GM23248 (cell line): ENCODE measurements at regions not wholly inside any gene's neighbourhood (a gene's known extent, or its start where the extent isn't known, plus 50 kb on each side); places are given as distances from the start of the nearest gene placed in this dataset.

Experiments
- DNase-seq: peaks from one replicate; pipeline ENCODE4 v3.0.0-alpha.2; 2015
- H2AFZ ChIP-seq: fragments of 200-600 bp; sonication (generic); 2 replicates; pipeline ENCODE4 v1.6.1; 2016; ENCODE audit warnings: antibody characterized with exemption
- H3F3A ChIP-seq: fragments of 200-600 bp; sonication (generic); 2 replicates; pipeline ENCODE4 v1.6.1; 2016; ENCODE audit warnings: mild to moderate bottlenecking, antibody characterized with exemption, mixed run types; ENCODE audit not compliant: insufficient read depth
- H3K27ac ChIP-seq: fragments of 200-600 bp; sonication (generic); 2 replicates; pipeline ENCODE4 v1.5.1; 2016; ENCODE audit warnings: mild to moderate bottlenecking
- H3K27me3 ChIP-seq: fragments of 200-600 bp; sonication (generic); replicated peaks from 2 replicates; pipeline ENCODE4 v1.6.1; 2016; ENCODE audit warnings: mild to moderate bottlenecking; ENCODE audit not compliant: insufficient read depth
- H3K36me3 ChIP-seq: fragments of 200-600 bp; sonication (generic); 2 replicates; pipeline ENCODE4 v1.6.1; 2016; ENCODE audit warnings: low read depth, mild to moderate bottlenecking
- H3K4me1 ChIP-seq: fragments of 200-600 bp; sonication (generic); 2 replicates; pipeline ENCODE4 v1.6.1; 2016; ENCODE audit warnings: mild to moderate bottlenecking; ENCODE audit not compliant: insufficient read depth
- H3K4me2 ChIP-seq: fragments of 200-600 bp; sonication (generic); one replicate; pipeline ENCODE4 v1.6.1; 2016; ENCODE audit warnings: mild to moderate bottlenecking; ENCODE audit not compliant: unreplicated experiment
- H3K4me3 ChIP-seq: fragments of 200-600 bp; sonication (generic); 2 replicates; pipeline ENCODE4 v1.5.1; 2016; ENCODE audit warnings: mild to moderate bottlenecking
- H3K79me2 ChIP-seq: fragments of 200-600 bp; sonication (generic); 2 replicates; pipeline ENCODE4 v1.6.1; 2016; ENCODE audit warnings: mild to moderate bottlenecking; ENCODE audit not compliant: insufficient read depth
- H3K9ac ChIP-seq: fragments of 200-600 bp; sonication (generic); 2 replicates; pipeline ENCODE4 v1.6.1; 2016; ENCODE audit warnings: mild to moderate bottlenecking
- H3K9me2 ChIP-seq: fragments of 200-600 bp; sonication (generic); 2 replicates; pipeline ENCODE4 v1.6.1; 2016; ENCODE audit warnings: mixed run types, mild to moderate bottlenecking, moderate library complexity; ENCODE audit not compliant: insufficient read depth
- H3K9me3 ChIP-seq: fragments of 200-600 bp; sonication (generic); one replicate; pipeline ENCODE4 v1.6.1; 2017; ENCODE audit warnings: low read depth
- H4K20me1 ChIP-seq: fragments of 200-600 bp; sonication (generic); 2 replicates; pipeline ENCODE4 v1.6.0; 2016; ENCODE audit not compliant: insufficient read depth
- EZH2 ChIP-seq: fragments of 200-600 bp; sonication (generic); IDR thresholded peaks from 2 replicates; pipeline ENCODE4 v1.6.1; 2018; ENCODE audit warnings: antibody characterized with exemption, mild to moderate bottlenecking; ENCODE audit not compliant: insufficient read depth, poor library complexity, severe bottlenecking
- EZH2phosphoT487 ChIP-seq: fragments of 200-600 bp; sonication (generic); IDR thresholded peaks from 2 replicates; pipeline ENCODE4 v1.6.1; 2018; ENCODE audit warnings: antibody characterized with exemption, moderate library complexity, mild to moderate bottlenecking, low read depth; ENCODE audit not compliant: insufficient read depth
- WGBS, 2 experiments: methylation state at CpG; one replicate each; pipeline ENCODE4 v1.1.6; 2015 to 2017; ENCODE audit warnings: low lambda C conversion rate in 2 of 2, low coverage in 1 of 2; ENCODE audit errors: missing lambda C conversion rate in 2 of 2; 5-methylcytosine and 5-hydroxymethylcytosine counted together
- in situ Hi-C: fragments of 300-500 bp; cut with MboI; formaldehyde crosslinking; loops from 2 replicates; pipeline ENCODE4 v1.15.0; 2020

GRCh38 chr18:27750014-27750413 lies 426.9 kb downstream of the CDH2 start:
- Histone ChIP-seq H3K27ac (no peak overlapping the region), H3F3A (no peaks in the 10 kb centered on the region), H3K36me3 (no peaks in the 10 kb centered on the region), H3K27me3 (peaks cover 53% of the 10 kb centered on the region), H3K4me3 (no peak overlapping the region), H4K20me1 (no peaks in the 10 kb centered on the region; the same call in 1 of the 2 replicates), H3K9me2 (no peaks in the 10 kb centered on the region), H3K4me2 (no peak overlapping the region), H3K9ac (no peak overlapping the region), H2AFZ (no peak overlapping the region), H3K79me2 (no peaks in the 10 kb centered on the region), H3K4me1 (no peaks in the 10 kb centered on the region), H3K9me3 (no peaks in the 10 kb centered on the region)
- TF ChIP-seq EZH2phosphoT487 (no peak), EZH2 (no peak)
- peak; percentile 66 for DNase-seq
- 11 to 14% methylated on average over 3 of the region's 3 CpGs for WGBS, 2 experiments
- in situ Hi-C loops: loop anchor here (10.0 kb wide), 1 partner anchor 135 kb away; no protein-coding TSS in a partner anchor

- no peak overlapping the region for H3K27ac ChIP-seq
- H3K27me3 ChIP-seq: peaks cover 45% of the 10 kb centered on the region
- no peak overlapping the region for H3K4me3 ChIP-seq
- no peak overlapping the region for H3K9ac ChIP-seq
- H3K9me2 ChIP-seq: no peaks in the 10 kb centered on the region
- no peaks in the 10 kb centered on the region for H3K9me3 ChIP-seq
- no peaks in the 10 kb centered on the region for H3K36me3 ChIP-seq
- in situ Hi-C loops: no loop called here
- no peaks in the 10 kb centered on the region for H3K79me2 ChIP-seq
- TF ChIP-seq EZH2phosphoT487 (no peak), EZH2 (no peak)
- H3K4me1 ChIP-seq: no peaks in the 10 kb centered on the region
- DNase-seq: no peak
- H3K4me2 ChIP-seq: no peak overlapping the region
- no peak overlapping the region for H2AFZ ChIP-seq
- no peaks in the 10 kb centered on the region; the same call in 1 of the 2 replicates for H4K20me1 ChIP-seq
- no peaks in the 10 kb centered on the region for H3F3A ChIP-seq
- 20 to 33% methylated on average over 3 of the region's 3 CpGs for WGBS, 2 experiments
These were observed 427.7 kb downstream of the CDH2 start for GRCh38 chr18:27749194-27749593.

- no peaks in the 10 kb centered on the region for H3K79me2 ChIP-seq
- in situ Hi-C loops: no loop called here
- no peaks in the 10 kb centered on the region for H3F3A ChIP-seq
- no peak for DNase-seq
- no peaks in the 10 kb centered on the region for H3K4me1 ChIP-seq
- H3K27ac ChIP-seq: no peak overlapping the region
- H3K4me3 ChIP-seq: no peak overlapping the region
- 33 to 38% methylated on average over 5 of the region's 5 CpGs for WGBS, 2 experiments
- no peak overlapping the region for H2AFZ ChIP-seq
- H3K9me2 ChIP-seq: no peaks in the 10 kb centered on the region
- no peak overlapping the region for H3K9ac ChIP-seq
- H4K20me1 ChIP-seq: no peaks in the 10 kb centered on the region; the same call in 1 of the 2 replicates
- H3K36me3 ChIP-seq: no peaks in the 10 kb centered on the region
- TF ChIP-seq EZH2: no peak
- no peak for TF ChIP-seq EZH2phosphoT487
- no peak overlapping the region for H3K4me2 ChIP-seq
- H3K27me3 ChIP-seq: peaks cover 18% of the 10 kb centered on the region
- no peaks in the 10 kb centered on the region for H3K9me3 ChIP-seq
These were observed 430.7 kb downstream of the CDH2 start for GRCh38 chr18:27746241-27746640.

GRCh38 chr18:27735117-27735516 lies 441.8 kb downstream of the CDH2 start:
- Histone ChIP-seq H3K4me3 (no peak overlapping the region), H4K20me1 (no peaks in the 10 kb centered on the region), H3K27ac (no peak overlapping the region), H3K79me2 (no peaks in the 10 kb centered on the region), H3K4me1 (no peaks in the 10 kb centered on the region), H2AFZ (no peak overlapping the region), H3K36me3 (no peaks in the 10 kb centered on the region), H3K9me3 (no peaks in the 10 kb centered on the region), H3F3A (no peaks in the 10 kb centered on the region), H3K27me3 (no peaks in the 10 kb centered on the region; the same call in 1 of the 2 replicates), H3K9ac (no peak overlapping the region), H3K4me2 (no peak overlapping the region), H3K9me2 (no peaks in the 10 kb centered on the region)
- TF ChIP-seq EZH2phosphoT487 (no peak), EZH2 (no peak)
- no peak for DNase-seq
- 3 to 21% methylated on average over 1 of the region's 1 CpG for WGBS, 2 experiments
- in situ Hi-C loops: no loop called here

- 52 to 56% methylated on average over 3 of the region's 3 CpGs for WGBS, 2 experiments
These were observed 445.7 kb downstream of the CDH2 start for GRCh38 chr18:27731211-27731610.

More at GRCh38 chr18:27731211-27731610, 445.7 kb downstream of the CDH2 start:
- DNase-seq: no peak
- Histone ChIP-seq H3K4me3 (no peak overlapping the region), H3K9me3 (no peaks in the 10 kb centered on the region), H3K79me2 (no peaks in the 10 kb centered on the region), H3K27ac (no peak overlapping the region), H4K20me1 (no peaks in the 10 kb centered on the region), H3F3A (no peaks in the 10 kb centered on the region), H3K9ac (no peak overlapping the region), H3K4me2 (no peak overlapping the region), H3K27me3 (no peaks in the 10 kb centered on the region; the same call in 1 of the 2 replicates), H3K4me1 (no peaks in the 10 kb centered on the region), H3K9me2 (no peaks in the 10 kb centered on the region), H3K36me3 (no peaks in the 10 kb centered on the region), H2AFZ (no peak overlapping the region)
- TF ChIP-seq EZH2phosphoT487 (no peak), EZH2 (no peak)
- in situ Hi-C loops: no loop called here
